ENCODE measurements at regions not wholly inside any gene's neighbourhood (a gene's known extent, or its start where the extent isn't known, plus 50 kb on each side); places are given as distances from the start of the nearest gene placed in this dataset.

DNA sequence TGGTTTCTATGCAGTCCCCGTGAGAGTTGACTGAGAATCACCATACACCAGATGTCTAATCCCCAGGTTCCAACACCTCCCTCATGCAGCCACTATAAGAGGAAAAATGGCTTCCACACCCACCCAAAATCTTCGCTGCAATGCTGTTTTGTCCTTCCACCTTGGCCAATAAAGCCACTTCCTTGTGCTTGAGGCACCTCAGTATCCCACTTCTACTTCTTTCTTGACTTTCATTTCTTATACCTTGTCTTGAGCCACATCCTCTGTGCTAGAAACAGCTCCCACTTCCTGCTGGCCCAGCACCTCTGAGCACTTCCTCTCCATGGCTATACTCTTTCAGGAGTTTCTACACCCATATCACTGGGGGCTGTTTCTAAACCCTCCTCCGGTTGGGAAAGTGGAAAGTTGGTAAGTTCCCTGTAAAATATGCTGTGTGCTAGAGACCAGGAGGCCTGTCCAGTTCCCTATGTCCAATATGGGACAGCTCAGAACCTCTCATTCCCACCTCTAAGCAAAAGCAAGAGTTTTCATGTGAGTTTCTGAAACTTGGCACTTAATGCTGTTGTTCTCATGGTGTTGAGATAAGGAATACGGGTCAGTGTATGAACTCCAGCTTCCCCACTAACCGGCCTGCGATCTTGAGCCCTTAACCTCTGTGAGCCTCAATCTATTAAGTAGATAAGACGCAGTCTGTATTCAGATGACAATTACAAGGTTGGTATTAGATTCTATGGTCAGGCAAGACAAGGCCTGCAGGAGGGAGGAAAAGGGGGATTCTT is 209.1 kb upstream of the ID2 start:
- BruUV-seq (replicated peaks), result no TSS peak
- CTCF ChIA-PET (ENCODE audit: low intra/inter-chr PET ratio), result no interaction called here
- intact Hi-C loops (cut with micrococcal nuclease), result no loop called here

More for the DNA sequence above, 209.1 kb upstream of the ID2 start:
- H3K4me3 ChIP-seq, result no peak overlapping the region
- FAIRE-seq, result no peak
- TF ChIP-seq, protein P1, sequence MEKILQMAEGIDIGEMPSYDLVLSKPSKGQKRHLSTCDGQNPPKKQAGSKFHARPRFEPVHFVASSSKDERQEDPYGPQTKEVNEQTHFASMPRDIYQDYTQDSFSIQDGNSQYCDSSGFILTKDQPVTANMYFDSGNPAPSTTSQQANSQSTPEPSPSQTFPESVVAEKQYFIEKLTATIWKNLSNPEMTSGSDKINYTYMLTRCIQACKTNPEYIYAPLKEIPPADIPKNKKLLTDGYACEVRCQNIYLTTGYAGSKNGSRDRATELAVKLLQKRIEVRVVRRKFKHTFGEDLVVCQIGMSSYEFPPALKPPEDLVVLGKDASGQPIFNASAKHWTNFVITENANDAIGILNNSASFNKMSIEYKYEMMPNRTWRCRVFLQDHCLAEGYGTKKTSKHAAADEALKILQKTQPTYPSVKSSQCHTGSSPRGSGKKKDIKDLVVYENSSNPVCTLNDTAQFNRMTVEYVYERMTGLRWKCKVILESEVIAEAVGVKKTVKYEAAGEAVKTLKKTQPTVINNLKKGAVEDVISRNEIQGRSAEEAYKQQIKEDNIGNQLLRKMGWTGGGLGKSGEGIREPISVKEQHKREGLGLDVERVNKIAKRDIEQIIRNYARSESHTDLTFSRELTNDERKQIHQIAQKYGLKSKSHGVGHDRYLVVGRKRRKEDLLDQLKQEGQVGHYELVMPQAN (IDR thresholded peaks at IDR 0.05; ENCODE audit: borderline replicate concordance), result no peak
- TF ChIP-seq SRF (CRISPR knock-in tag; IDR thresholded peaks at IDR 0.05), result no peak
- H3K4me2 ChIP-seq (ENCODE audit: insufficient read depth, low read length), result no peak overlapping the region
- H3K9me3 ChIP-seq (replicated peaks; ENCODE audit: control insufficient read depth, insufficient read depth, low read depth, low read length), result no peaks in the 10 kb centered on the region
- peaks cover 34 to 41% of the 10 kb centered on the region in 2 experiments for H3K27me3 ChIP-seq (ENCODE audit: control insufficient read depth in 2 of 2, insufficient read depth in 2 of 2, low read length in 2 of 2)
- H3K79me2 ChIP-seq (ENCODE audit: control insufficient read depth, insufficient read depth, low read length), result no peaks in the 10 kb centered on the region
- no peaks in the 10 kb centered on the region for H3K4me1 ChIP-seq (replicated peaks in 1 of 2; ENCODE audit: control insufficient read depth in 2 of 2, insufficient read depth in 2 of 2, low read length in 2 of 2)
- no peak overlapping the region for H3K27ac ChIP-seq (ENCODE audit: extremely low read depth, low read depth, low read length)
- no peak for DNase-seq (ENCODE audit: extremely low read depth in 1 of 4, low spot score in 3 of 4)
- WGBS (ENCODE audit: insufficient coverage, low coverage, missing lambda C conversion rate), result 1% methylated on average over 7 of the region's 7 CpGs
- H4K20me1 ChIP-seq (replicated peaks; ENCODE audit: control insufficient read depth, insufficient read depth, low read length), result no peaks in the 10 kb centered on the region; the same call in none of the 2 replicates
- POLR2A ChIA-PET, result no interaction called here
- ATAC-seq, result no peak
- no peak overlapping the region for H3K9ac ChIP-seq (ENCODE audit: insufficient read depth in 1 of 2, low read depth in 2 of 2, low read length in 2 of 2)
- in situ Hi-C loops (cut with MboI), result no loop called here
- H3K36me3 ChIP-seq (ENCODE audit: control insufficient read depth, insufficient read depth, low read length), result no peaks in the 10 kb centered on the region
- no peaks in the 10 kb centered on the region for H3K9me1 ChIP-seq (ENCODE audit: control insufficient read depth, insufficient read depth, low read length)
- no peak overlapping the region for H2AFZ ChIP-seq (ENCODE audit: low read depth, low read length)

All from K562 (cell line).